PFSK-1 (cell line): ENCODE measurements at regions not wholly inside any gene's neighbourhood (a gene's known extent, or its start where the extent isn't known, plus 50 kb on each side); places are given as distances from the start of the nearest gene placed in this dataset.

ENCODE experiments used
- POLR2AphosphoS5 ChIP-seq: IDR thresholded peaks from 2 replicates; pipeline ENCODE4 v1.6.1; 2012; ENCODE audit warnings: low read depth, mild to moderate bottlenecking, control low read depth, low read length, moderate library complexity
- REST ChIP-seq, 2 experiments: IDR thresholded peaks; 2 replicates each; pipeline versions ENCODE4 v1.6.1 to v1.8.0; 2011 to 2012; ENCODE audit warnings: low read depth in 2 of 2, low read length in 2 of 2, control low read depth in 1 of 2, inconsistent platforms in 1 of 2, mild to moderate bottlenecking in 1 of 2, moderate library complexity in 1 of 2; ENCODE audit not compliant: insufficient read depth in 1 of 2
- SIN3A ChIP-seq: IDR thresholded peaks from 2 replicates; pipeline ENCODE4 v1.6.1; 2012; ENCODE audit warnings: mild to moderate bottlenecking, low read length, moderate library complexity, borderline replicate concordance; ENCODE audit not compliant: insufficient read depth
- TAF1 ChIP-seq: IDR thresholded peaks from 2 replicates; pipeline ENCODE4 v1.6.1; 2012; ENCODE audit warnings: low read length, control low read depth, borderline replicate concordance; ENCODE audit not compliant: insufficient read depth

GRCh38 chr1:222023025-222023424 is 281.1 kb upstream of the DUSP10 start:
- TF ChIP-seq TAF1 = no peak
- no peak for TF ChIP-seq REST (IDR thresholded peaks at IDR 0.05; ENCODE audit: insufficient read depth in 1 of 2, low read depth in 2 of 2, low read length in 2 of 2)
- no peak for TF ChIP-seq POLR2AphosphoS5
- TF ChIP-seq SIN3A = no peak
